ENCODE measurements at regions not wholly inside any gene's neighbourhood (a gene's known extent, or its start where the extent isn't known, plus 50 kb on each side); places are given as distances from the start of the nearest gene placed in this dataset.
"Not testable (repeated sequence)": the region's sequence is repeated elsewhere in the genome, so short reads cannot be mapped to it uniquely, and the experiment has no call there.

DNA sequence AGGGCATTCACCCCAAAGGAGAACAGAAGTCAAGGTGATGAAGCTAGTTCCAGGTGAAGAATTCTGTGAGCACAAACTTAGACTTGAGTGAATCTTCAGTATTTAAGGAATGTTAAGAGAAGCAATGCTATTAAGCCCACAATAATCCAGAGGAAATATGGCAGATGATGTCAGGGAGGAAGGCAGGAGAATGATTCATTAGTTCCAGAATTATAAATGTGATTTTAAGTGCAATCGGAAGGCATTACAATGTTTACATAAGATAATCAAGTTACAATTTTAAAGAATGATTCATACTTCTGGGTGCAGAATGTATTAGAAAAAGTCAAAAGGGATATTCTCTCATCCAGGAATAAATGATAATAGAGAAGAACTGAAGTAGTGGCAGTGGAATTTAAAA is 545.2 kb upstream of the BRINP3 start:
- DNase-seq = no peak

DNA sequence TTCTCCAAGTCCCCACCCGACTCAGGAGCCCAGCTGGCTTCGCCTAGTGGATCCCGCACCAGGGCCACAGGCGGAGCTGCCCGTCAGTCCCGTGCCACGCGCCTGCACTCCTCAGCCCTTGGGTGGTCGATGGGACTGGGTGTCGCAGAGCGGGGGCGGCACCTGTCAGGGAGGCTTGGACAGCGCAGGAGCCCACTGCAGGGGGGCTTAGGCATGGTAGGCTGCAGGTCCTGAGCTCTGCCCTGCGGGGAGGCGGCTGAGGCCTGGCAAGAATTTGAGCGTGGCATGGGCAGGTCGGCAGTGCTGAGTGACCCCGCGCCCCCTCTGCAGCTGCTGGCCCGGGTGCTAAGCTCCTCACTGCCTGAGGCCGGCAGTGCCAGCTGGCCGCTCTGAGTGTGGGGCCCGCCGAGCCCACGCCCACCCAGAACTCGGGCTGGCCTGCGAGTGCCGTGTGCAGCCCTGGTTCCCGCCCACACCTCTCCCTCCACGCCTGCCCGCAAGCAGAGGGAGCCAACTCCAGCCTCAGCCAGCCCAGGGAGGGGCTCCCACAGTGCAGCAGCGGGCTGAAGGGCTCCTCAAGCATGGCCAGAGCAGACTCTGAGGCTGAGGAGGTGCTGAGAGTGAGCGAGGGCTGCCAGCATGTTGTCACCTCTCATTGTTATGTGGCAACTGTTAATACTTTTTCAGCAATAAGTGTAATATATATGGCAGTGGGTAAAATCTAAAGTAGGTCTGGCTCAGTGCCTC is 548.4 kb upstream of the BRINP3 start:
- no peak for DNase-seq

DNA sequence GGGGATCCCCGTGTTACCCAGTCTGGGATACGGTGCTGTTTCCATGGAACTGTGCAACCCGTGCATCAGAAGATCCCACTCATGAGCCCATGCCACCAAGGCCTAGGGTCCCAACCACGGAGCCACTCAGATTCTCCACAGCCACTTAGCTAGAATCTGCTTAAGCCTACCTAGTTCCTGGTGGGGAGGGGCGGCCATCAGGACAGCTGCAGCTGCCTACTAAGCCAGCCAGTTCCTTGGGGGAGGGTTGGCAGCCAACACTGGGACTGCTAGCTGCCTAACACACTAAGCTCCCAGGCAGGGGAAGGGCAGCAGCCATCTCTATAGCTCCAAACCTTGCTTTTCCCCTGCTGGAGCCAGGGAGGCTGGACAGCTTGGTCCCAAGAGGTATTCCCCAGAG is 549.2 kb upstream of the BRINP3 start:
- DNase-seq = no peak

DNA sequence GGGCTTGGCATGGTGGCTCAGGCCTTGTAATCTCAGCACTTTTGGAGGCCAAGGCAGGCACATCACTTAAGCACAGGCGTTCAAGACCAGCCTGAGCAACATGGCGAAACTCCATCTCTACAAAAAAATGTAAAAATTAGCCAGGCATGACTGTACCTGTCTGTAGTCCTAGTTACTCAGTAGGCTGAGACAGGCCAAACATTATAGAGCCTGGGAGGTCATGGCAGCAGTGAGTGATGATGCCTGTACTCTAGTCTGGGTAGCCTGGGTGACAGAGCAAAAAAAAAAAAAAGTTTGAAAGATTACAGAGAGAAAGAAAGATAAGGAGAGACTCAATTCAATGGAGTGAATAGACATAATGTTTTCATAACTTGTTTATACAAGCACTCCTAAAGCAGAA is 556.5 kb upstream of the BRINP3 start:
- no peak for DNase-seq

DNA sequence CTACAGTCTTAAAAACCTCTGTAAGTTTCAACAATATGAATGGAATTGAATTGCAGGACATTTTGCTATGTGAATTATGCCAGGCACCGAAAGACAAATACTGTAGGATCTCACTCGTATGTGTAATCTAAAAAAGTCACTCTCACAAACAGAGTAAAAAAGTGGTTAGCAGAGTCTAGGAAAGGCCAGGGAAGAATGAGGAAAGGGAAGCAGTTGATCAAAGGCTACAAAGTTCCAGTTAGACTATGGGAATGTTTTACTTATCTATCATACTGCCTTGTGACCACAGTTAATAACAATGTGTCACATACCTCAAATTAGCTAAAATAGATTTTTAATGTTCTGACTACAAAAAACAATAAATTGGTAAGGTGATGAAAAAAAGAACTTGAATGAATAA is 565.4 kb upstream of the BRINP3 start:
- DNase-seq = no peak

DNA sequence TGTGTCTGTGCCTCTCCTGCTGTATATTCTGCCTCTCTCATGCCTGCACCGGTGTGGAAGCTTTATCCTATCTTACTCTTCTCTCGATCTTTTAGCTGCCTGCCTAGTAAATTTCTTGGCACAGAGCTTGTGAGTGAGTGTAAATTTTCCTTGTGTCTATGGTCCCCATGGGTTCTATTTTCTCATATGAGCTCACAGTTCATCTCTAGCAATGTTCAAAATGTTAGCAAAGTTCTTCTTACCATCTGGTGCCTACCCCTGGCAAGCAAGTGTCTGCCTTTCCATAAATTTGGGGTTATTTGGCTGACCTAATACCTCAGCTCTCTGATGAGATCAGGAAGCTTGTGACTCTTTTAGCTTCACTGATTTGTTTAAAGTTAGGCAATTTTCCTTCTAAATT is 572.1 kb upstream of the BRINP3 start:
- no peak for DNase-seq

GRCh38 chr1:191052888-191053287 is 575.2 kb upstream of the BRINP3 start:
- no peak for DNase-seq

- DNase-seq = no peak
Observed at GRCh38 chr1:191065346-191065745, 587.7 kb upstream of the BRINP3 start.

GRCh38 chr1:191065771-191066170 is 588.1 kb upstream of the BRINP3 start:
- no peak for DNase-seq

DNA sequence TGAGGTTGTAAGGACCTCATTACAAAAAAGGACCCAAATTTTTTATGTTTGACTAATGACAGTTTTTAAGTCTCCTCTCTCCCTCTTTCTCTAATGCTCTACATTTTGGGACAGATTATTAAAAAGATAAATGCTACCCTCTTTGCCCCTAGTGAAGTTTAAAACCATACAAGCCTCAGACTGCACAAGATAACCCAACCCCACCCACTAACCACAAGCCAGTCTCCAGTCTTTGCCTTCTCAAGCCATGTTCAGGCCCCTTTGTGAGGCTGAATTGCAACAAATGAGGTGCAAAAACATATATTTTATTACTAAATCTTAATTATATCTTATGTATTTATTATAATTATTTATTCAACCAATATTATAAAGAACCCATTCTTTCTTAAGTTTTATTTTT is 597.2 kb upstream of the BRINP3 start:
- DNase-seq = no peak

- not testable (repeated sequence) for DNase-seq
Observed at GRCh38 chr1:191083090-191083489, 605.4 kb upstream of the BRINP3 start.

- no peak for DNase-seq
Observed at GRCh38 chr1:191085121-191085520, 607.5 kb upstream of the BRINP3 start.

DNA sequence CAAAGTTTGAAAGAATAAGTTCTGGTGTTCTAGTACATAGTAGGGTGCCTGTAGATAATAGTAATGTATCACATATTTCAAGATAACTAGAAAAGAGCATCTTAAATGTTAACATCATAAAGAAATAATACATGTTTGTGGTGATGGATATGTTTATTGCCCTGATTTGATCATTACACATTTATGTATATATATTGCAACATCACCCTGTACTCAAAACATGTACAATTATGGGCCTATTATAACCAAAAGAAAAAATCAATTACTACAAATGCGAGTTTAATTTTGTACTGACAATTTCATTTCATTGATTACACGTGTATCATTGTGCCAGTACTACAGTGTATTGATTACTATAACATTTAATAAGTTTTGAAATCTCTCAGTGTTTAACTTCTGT is 609.2 kb upstream of the BRINP3 start:
- no peak for DNase-seq

DNA sequence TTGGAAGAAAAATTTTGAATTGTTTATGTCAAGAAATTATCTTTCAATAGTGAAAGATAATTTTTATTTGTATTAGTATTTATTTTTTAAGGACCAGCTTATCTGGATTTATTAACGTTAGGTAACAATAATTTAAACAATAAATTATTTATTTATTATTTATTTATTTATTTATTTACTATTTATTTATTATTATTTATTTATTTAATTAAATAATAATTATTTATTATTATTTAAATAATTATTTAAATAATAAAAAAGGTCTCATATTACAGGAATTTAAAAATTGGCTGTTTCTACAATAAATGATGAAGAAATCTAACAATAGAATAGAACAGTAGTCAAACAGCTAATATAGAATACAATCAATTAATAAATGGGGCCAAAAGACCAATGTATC is 618.7 kb upstream of the BRINP3 start:
- DNase-seq = no peak

- DNase-seq = no peak
Observed at GRCh38 chr1:191099696-191100095, 622.0 kb upstream of the BRINP3 start.

GRCh38 chr1:191101960-191102359 is 624.3 kb upstream of the BRINP3 start:
- DNase-seq = no peak

- DNase-seq = no peak
Observed at GRCh38 chr1:191125950-191126349, 648.3 kb upstream of the BRINP3 start.

- no peak for DNase-seq
Observed at GRCh38 chr1:191134796-191135195, 657.1 kb upstream of the BRINP3 start.

- no peak for DNase-seq
Observed at GRCh38 chr1:191140038-191140437, 662.4 kb upstream of the BRINP3 start.

DNA sequence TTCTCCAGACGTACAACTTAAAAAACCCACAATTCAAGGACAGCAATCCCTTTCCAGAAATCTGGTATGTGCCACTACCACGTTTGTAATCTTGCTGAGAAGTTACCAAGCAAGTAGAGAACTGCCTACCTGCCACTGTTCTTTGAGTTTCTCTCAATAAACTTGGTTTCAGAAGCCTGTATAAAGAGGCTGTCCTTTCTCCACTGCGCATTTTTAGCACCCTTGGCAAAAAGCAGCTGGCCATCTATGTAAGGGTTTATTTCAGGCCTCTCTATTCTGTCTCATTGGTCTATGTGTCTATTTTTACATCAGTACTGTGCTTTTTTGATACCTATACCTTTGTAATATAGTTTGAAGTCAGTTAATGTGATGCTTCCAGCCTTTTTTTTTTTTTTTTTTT is 665.1 kb upstream of the BRINP3 start:
- no peak for DNase-seq

- DNase-seq = no peak
Observed at GRCh38 chr1:191145834-191146233, 668.2 kb upstream of the BRINP3 start.

GRCh38 chr1:191151321-191151807 is 673.7 kb upstream of the BRINP3 start:
- DNase-seq = no peak

DNA sequence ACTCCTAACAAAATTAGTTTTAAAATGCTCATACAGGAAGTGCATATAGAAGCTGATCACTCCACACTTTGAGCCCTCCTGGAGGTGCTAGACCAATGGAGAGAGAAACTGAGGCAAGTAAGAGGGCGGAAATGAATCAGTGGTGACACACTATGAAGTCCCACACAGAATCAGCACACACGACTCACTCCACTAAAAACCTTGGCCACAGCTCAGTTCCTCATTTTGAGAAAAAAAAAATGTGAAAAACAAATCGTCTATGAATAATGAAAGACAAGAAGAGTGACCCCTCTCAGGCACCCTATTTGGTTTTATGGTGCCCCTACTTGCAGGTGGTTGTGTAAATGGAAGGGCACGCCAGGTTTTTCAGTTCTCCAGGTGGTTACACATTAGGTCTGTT is 675.1 kb upstream of the BRINP3 start:
- DNase-seq = no peak

DNA sequence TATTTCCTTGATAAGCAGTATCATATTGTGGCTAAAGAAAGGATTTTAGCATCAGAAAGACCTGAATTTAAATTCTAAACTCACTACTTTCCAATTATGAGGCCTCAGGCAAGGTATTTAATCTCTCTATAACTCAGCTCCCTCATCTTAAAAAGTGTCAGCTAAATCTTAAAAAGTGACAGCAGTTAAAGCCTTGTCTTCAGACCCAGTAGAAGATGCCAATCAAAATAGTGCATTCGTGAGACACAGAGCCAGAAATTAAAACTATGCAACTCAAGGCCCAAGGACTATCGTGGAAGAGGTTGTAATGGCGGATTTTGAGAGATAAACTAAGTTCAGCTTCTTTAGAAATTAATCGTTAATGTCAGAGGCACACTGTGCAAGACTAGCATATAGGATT is 677.5 kb upstream of the BRINP3 start:
- DNase-seq = no peak

DNA sequence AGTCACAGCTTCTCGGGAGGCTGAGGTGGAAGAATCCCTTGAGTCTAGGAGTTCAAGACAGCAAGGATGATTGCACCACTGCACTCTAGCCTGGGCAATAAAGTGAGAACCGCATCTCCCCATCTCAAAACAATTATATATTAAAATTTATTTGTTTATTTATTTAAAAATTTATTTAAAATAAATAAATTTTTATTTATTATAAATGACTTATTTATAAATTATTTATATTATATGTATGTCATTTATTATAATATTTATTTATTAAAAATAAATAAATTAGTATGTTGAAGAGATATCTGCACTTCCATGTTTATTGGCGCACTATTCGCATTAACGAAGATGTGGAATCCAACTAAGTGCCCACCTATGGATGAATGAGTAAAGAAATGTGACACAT is 683.2 kb upstream of the BRINP3 start:
- no peak for DNase-seq

All from DMS153 (cell line).